Jurkat, Clone E6-1 (cell line): ENCODE measurements at regions not wholly inside any gene's neighbourhood (a gene's known extent, or its start where the extent isn't known, plus 50 kb on each side); places are given as distances from the start of the nearest gene placed in this dataset.
"Not testable (repeated sequence)": the region's sequence is repeated elsewhere in the genome, so short reads cannot be mapped to it uniquely, and the experiment has no call there.

Experiments used
- DNase-seq: peaks from one replicate; pipeline ENCODE4 v3.0.0-alpha.2; 2011; ENCODE audit warnings: low read depth, low spot score
- H3K4me3 ChIP-seq: 2 replicates; pipeline ENCODE4 v1.5.1; 2011; ENCODE audit warnings: mild to moderate bottlenecking, low read length, control low read depth, moderate library complexity

GRCh38 chr16:65825191-65825856 is 541.2 kb upstream of the CDH5 start:
- H3K4me3 ChIP-seq, result no peak overlapping the region
- DNase-seq, result no peak

GRCh38 chr16:65822148-65822547 is 544.3 kb upstream of the CDH5 start:
- DNase-seq, result no peak
- H3K4me3 ChIP-seq, result no peak overlapping the region

- DNase-seq, result no peak
- H3K4me3 ChIP-seq, result no peak overlapping the region
These were observed 547.2 kb upstream of the CDH5 start for GRCh38 chr16:65819136-65819898.

- H3K4me3 ChIP-seq, result no peak overlapping the region
- no peak for DNase-seq
These were observed 548.7 kb upstream of the CDH5 start for GRCh38 chr16:65817799-65818198.

- no peak overlapping the region for H3K4me3 ChIP-seq
- no peak for DNase-seq
These were observed 549.4 kb upstream of the CDH5 start for GRCh38 chr16:65817066-65817465.

- H3K4me3 ChIP-seq, result no peak overlapping the region
- DNase-seq, result no peak
These were observed 549.9 kb upstream of the CDH5 start for GRCh38 chr16:65816556-65816955.

- no peak for DNase-seq
- H3K4me3 ChIP-seq, result no peak overlapping the region
These were observed 550.8 kb upstream of the CDH5 start for GRCh38 chr16:65815707-65816106.

GRCh38 chr16:65813879-65814278 is 552.6 kb upstream of the CDH5 start:
- DNase-seq, H3K4me3 ChIP-seq: not testable (repeated sequence)

- no peak for DNase-seq
- H3K4me3 ChIP-seq, result no peak overlapping the region
These were observed 556.9 kb upstream of the CDH5 start for GRCh38 chr16:65809627-65810026.

GRCh38 chr16:65808790-65809189 is 557.7 kb upstream of the CDH5 start:
- DNase-seq, result no peak
- no peak overlapping the region for H3K4me3 ChIP-seq

- no peak for DNase-seq
- no peak overlapping the region for H3K4me3 ChIP-seq
These were observed 558.6 kb upstream of the CDH5 start for GRCh38 chr16:65807858-65808257.

- DNase-seq, H3K4me3 ChIP-seq: not testable (repeated sequence)
These were observed 560.8 kb upstream of the CDH5 start for GRCh38 chr16:65805704-65806103.

- no peak for DNase-seq
- no peak overlapping the region for H3K4me3 ChIP-seq
These were observed 570.0 kb upstream of the CDH5 start for GRCh38 chr16:65796481-65796880.

GRCh38 chr16:65794973-65795372 is 571.5 kb upstream of the CDH5 start:
- no peak for DNase-seq
- H3K4me3 ChIP-seq, result no peak overlapping the region

- DNase-seq, result no peak
- no peak overlapping the region for H3K4me3 ChIP-seq
These were observed 572.7 kb upstream of the CDH5 start for GRCh38 chr16:65793781-65794180.

- no peak for DNase-seq
- no peak overlapping the region for H3K4me3 ChIP-seq
These were observed 575.7 kb upstream of the CDH5 start for GRCh38 chr16:65790768-65791167.

- H3K4me3 ChIP-seq, result no peak overlapping the region
These were observed 577.1 kb upstream of the CDH5 start for GRCh38 chr16:65789161-65789945.

GRCh38 chr16:65788434-65789140 is 577.9 kb upstream of the CDH5 start:
- DNase-seq, result no peak
- H3K4me3 ChIP-seq, result no peak overlapping the region

More at GRCh38 chr16:65789161-65789945, 577.1 kb upstream of the CDH5 start:
- no peak for DNase-seq

- no peak for DNase-seq
- H3K4me3 ChIP-seq, result no peak overlapping the region
These were observed 578.6 kb upstream of the CDH5 start for GRCh38 chr16:65787921-65788320.
